ENCODE measurements at regions not wholly inside any gene's neighbourhood (a gene's known extent, or its start where the extent isn't known, plus 50 kb on each side); places are given as distances from the start of the nearest gene placed in this dataset.
"Not testable (repeated sequence)": the region's sequence is repeated elsewhere in the genome, so short reads cannot be mapped to it uniquely, and the experiment has no call there.

DNA sequence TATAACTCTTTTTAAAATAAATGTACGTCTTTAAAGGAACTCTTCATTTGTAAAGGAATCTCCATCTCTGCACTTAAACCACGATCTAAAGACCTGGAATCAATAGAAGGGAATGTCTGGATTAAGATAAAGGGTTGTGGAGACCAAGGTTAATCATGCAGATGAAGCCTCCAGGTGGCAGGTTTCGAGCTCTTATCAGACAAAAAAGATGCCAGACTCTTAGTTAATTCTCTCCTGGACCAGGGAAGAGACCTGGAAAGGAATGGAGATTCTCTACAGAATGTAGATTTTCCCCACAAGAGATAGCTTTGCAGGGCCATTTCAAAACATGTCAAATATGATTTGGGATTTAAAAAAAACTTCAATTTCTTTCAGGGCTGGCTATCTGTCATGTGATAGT, 71.5 kb upstream of the SSTR4 start:
- no peak overlapping the region for H3K4me3 ChIP-seq (replicated peaks; ENCODE audit: low read depth, low read length)
- no peak for DNase-seq (ENCODE audit: extremely low read depth, insufficient read length)
- H3K27me3 ChIP-seq (replicated peaks; ENCODE audit: control insufficient read depth, insufficient read depth, low read length) = peaks cover 3% of the 10 kb centered on the region
- no peak for TF ChIP-seq CTCF (IDR thresholded peaks at IDR 0.05; ENCODE audit: insufficient read depth, low read length, poor library complexity, severe bottlenecking)
- no peaks in the 10 kb centered on the region for H3K36me3 ChIP-seq (ENCODE audit: control insufficient read depth, insufficient read depth, low read length)

DNA sequence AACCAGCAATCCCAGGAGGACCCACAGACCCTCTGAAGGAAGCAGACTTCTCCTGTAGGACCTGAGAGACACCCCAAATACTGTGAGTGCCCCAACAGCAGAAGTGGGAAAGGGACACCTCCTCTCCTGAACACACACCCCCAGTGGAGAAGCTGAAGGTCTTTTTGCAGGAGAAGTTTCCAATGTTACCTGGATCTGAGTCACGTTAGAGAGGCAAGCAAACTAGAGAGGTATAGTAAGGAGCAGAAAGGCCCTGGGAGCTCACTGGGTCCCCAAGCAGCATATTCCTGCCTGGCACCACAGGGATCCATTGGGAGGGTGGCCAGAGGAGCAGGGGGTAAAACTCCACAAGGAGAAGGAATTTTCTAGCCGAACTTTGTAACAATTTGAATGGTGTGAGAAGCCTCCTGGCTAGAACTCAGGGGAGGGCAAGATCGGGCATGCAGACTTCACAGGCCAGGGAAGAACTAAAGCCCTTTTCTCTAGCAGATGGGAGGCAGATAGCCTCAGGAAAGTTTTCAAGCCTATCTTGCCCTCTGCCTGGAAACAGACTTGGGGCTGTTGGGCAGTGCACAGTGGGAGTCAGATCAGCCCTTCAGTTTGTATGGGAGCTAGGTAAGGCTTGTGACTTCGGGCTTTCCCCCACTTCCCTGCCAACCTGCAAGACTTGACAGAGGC, 68.2 kb upstream of the SSTR4 start:
- no peak for DNase-seq (ENCODE audit: extremely low read depth, insufficient read length)
- Histone ChIP-seq H3K36me3 (ENCODE audit: control insufficient read depth, insufficient read depth, low read length) (no peaks in the 10 kb centered on the region), H3K27me3 (replicated peaks; ENCODE audit: control insufficient read depth, insufficient read depth, low read length) (no peaks in the 10 kb centered on the region), H3K4me3 (replicated peaks; ENCODE audit: low read depth, low read length) (no peak overlapping the region)
- TF ChIP-seq CTCF (IDR thresholded peaks at IDR 0.05; ENCODE audit: insufficient read depth, low read length, poor library complexity, severe bottlenecking) = no peak

- H3K27me3 ChIP-seq (replicated peaks; ENCODE audit: control insufficient read depth, insufficient read depth, low read length); H3K36me3 ChIP-seq (ENCODE audit: control insufficient read depth, insufficient read depth, low read length); H3K4me3 ChIP-seq (replicated peaks; ENCODE audit: low read depth, low read length); DNase-seq (ENCODE audit: extremely low read depth, insufficient read length): not testable (repeated sequence)
Observed at GRCh38 chr20:22967706-22968105, 67.4 kb upstream of the SSTR4 start.

DNA sequence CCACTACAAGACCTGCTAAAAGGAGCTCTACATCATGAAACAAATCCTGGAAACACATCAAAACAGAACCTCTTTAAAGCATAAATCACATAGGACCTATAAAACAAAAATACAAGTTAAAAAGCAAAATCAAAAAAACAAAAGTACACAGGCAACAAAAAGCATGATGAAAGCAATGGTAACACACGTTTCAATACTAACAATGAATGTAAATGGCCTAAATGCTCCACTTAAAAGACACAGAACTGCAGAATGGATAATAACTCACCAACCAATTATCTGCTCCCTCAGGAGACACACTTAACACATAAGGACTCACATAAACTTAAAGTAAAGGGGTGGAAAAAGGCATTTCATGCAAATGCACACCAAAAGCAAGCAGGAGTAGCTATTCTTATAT, 66.1 kb upstream of the SSTR4 start:
- H3K4me3 ChIP-seq (replicated peaks; ENCODE audit: low read depth, low read length); DNase-seq (ENCODE audit: extremely low read depth, insufficient read length); H3K36me3 ChIP-seq (ENCODE audit: control insufficient read depth, insufficient read depth, low read length); H3K27me3 ChIP-seq (replicated peaks; ENCODE audit: control insufficient read depth, insufficient read depth, low read length): not testable (repeated sequence)

DNA sequence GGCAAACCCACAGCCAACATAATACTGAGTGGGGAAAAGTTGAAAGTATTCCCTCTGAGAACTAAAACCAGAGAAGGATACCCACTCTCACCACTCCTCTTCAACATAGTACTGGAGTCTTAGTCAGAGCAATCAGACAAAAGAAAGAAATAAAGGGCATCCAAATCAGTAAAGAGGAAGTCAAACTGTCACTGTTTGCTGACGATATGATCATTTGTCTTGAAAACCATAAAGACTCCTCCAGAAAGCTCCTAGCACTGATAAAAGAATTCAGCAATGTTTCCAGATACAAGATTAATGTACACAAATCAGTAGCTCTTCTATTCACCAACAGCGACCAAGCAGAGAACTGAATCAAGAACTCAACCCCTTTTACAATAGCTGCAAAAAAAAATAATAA, 64.0 kb upstream of the SSTR4 start:
- not testable (repeated sequence) for H3K36me3 ChIP-seq (ENCODE audit: control insufficient read depth, insufficient read depth, low read length); H3K27me3 ChIP-seq (replicated peaks; ENCODE audit: control insufficient read depth, insufficient read depth, low read length); DNase-seq (ENCODE audit: extremely low read depth, insufficient read length); H3K4me3 ChIP-seq (replicated peaks; ENCODE audit: low read depth, low read length)

DNA sequence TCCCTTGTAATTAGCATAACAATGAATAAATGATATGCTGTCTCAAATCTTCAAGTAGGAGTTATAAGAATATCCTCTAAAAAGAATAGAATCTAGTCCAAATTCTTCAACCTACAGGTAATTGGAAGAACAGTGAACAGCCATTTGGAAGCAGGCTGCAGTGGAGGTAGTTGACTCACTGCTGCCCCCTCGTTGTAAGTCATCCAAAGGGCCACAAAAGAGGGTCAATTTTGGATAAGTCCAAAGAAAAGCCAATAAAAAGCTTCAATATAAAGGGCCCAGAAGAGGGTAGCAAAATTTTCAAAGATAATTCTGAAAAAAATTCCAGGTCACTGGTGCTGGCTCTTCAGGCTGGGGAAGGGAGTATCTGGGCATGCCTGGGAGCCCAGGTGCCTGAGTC, 60.8 kb upstream of the SSTR4 start:
- TF ChIP-seq CTCF (IDR thresholded peaks at IDR 0.05; ENCODE audit: insufficient read depth, low read length, poor library complexity, severe bottlenecking) = peak; percentile 67
- no peaks in the 10 kb centered on the region for H3K27me3 ChIP-seq (replicated peaks; ENCODE audit: control insufficient read depth, insufficient read depth, low read length)
- H3K4me3 ChIP-seq (replicated peaks; ENCODE audit: low read depth, low read length) = no peak overlapping the region
- H3K36me3 ChIP-seq (ENCODE audit: control insufficient read depth, insufficient read depth, low read length) = no peaks in the 10 kb centered on the region
- DNase-seq (ENCODE audit: extremely low read depth, insufficient read length) = no peak

- no peak for DNase-seq (ENCODE audit: extremely low read depth, insufficient read length)
- Histone ChIP-seq H3K36me3 (ENCODE audit: control insufficient read depth, insufficient read depth, low read length) (no peaks in the 10 kb centered on the region), H3K27me3 (replicated peaks; ENCODE audit: control insufficient read depth, insufficient read depth, low read length) (no peaks in the 10 kb centered on the region), H3K4me3 (replicated peaks; ENCODE audit: low read depth, low read length) (no peak overlapping the region)
- no peak for TF ChIP-seq CTCF (IDR thresholded peaks at IDR 0.05; ENCODE audit: insufficient read depth, low read length, poor library complexity, severe bottlenecking)
Observed at GRCh38 chr20:22977047-22977785, 57.9 kb upstream of the SSTR4 start.

Data from GM06990 (cell line).